Heart left ventricle (tissue), 13 donors: ENCODE measurements at regions not wholly inside any gene's neighbourhood (a gene's known extent, or its start where the extent isn't known, plus 50 kb on each side); places are given as distances from the start of the nearest gene placed in this dataset.

Experiments used
- CTCF ChIP-seq, 12 donors: fragments of 200-600 bp; sonication (generic) in 4 of 12; IDR thresholded peaks; one replicate each; pipeline versions ENCODE4 v1.5.0 to v1.8.0; 2018 to 2022; ENCODE audit warnings: antibody characterized with exemption in 12 of 12, mild to moderate bottlenecking in 5 of 12
- POLR2A ChIP-seq, 2 donors: fragments of 450-650 bp; IDR thresholded peaks; one replicate each; pipeline ENCODE4 v1.6.1; 2017; ENCODE audit warnings: antibody characterized with exemption in 2 of 2, mild to moderate bottlenecking in 2 of 2, moderate library complexity in 2 of 2
- donor health status: ischemic (EF 13 %, LVEDD 7.1; RV severe dilation, severe dysfunction).
- donor health status: DM: no; HTN: yes; CAD: no.
- donor health status: DM: no; HTN: no; CAD: no.
- donor health status: ischemic (EF 25% LVEDD 6.9; RV normal size, moderate dysfunction).
- donor health status: ischemic (EF 25% LVEDD 5.7; RV mildly dilated, moderate dysfunction).
- donor health status: ischemic (EF 35%, LVEDD 5.7; RV mildly dilated, moderate dysfunction).
- donor health status: nonischemic (EF 11% LVEDD 7.7; RV severe dilation, severe dysfunction).
- donor health status: DM: yes; HTN: yes; CAD: no.
- donor health status: PGD.
- donor health status: ischemic (EF 29% LVEDD 5.4; RV normal size, mild dysfunction).
- donor health status: nonischemic (EF 23%, LVEDD 6.1; RV moderate dilation, normal function).

- TF ChIP-seq CTCF (IDR thresholded peaks at IDR 0.05) = no peak
- no peak for TF ChIP-seq POLR2A (IDR thresholded peaks at IDR 0.05)
Measured at GRCh38 chr13:109955598-109955997, 169.2 kb upstream of the IRS2 start.
